ENCODE measurements at regions not wholly inside any gene's neighbourhood (a gene's known extent, or its start where the extent isn't known, plus 50 kb on each side); places are given as distances from the start of the nearest gene placed in this dataset.

- TF ChIP-seq CTCF (IDR thresholded peaks at IDR 0.05) (no peak), POLR2A (IDR thresholded peaks at IDR 0.05) (no peak), POLR2AphosphoS5 (IDR thresholded peaks at IDR 0.05) (no peak), EP300 (IDR thresholded peaks at IDR 0.05) (no peak)
Measured at GRCh38 chr5:54669845-54670244, 152.3 kb downstream of the SNX18 start.

Data from stomach (tissue), 4 donors.